OCI-LY3 (cell line): ENCODE measurements at regions not wholly inside any gene's neighbourhood (a gene's known extent, or its start where the extent isn't known, plus 50 kb on each side); places are given as distances from the start of the nearest gene placed in this dataset.

Experiments used
- H2AFZ ChIP-seq: fragments of 200-600, 300-600 bp; shearing (Covaris generic); 2 replicates; pipeline ENCODE4 v1.6.0; 2014; ENCODE audit warnings: antibody characterized with exemption, low read depth, low read length
- H3K27ac ChIP-seq: fragments of 200-600, 300-600 bp; sonication (generic); 2 replicates; pipeline ENCODE4 v1.5.1; 2014; ENCODE audit warnings: mild to moderate bottlenecking, low read length, moderate library complexity, mixed read lengths
- H3K27me3 ChIP-seq: fragments of 200-600, 300-600 bp; sonication (generic); 2 replicates; pipeline ENCODE4 v1.6.1; 2014; ENCODE audit warnings: low read depth, low read length, mixed read lengths
- H3K36me3 ChIP-seq: fragments of 200-600, 300-600 bp; sonication (generic); replicated peaks from 2 replicates; pipeline ENCODE3; 2014; ENCODE audit warnings: low read depth, low read length, mixed read lengths
- H3K4me1 ChIP-seq: fragments of 300-600, 200-600 bp; sonication (generic); 2 replicates; pipeline ENCODE4 v1.6.1; 2014; ENCODE audit warnings: low read length, mixed read lengths
- H3K4me2 ChIP-seq: fragments of 200-600, 300-600 bp; sonication (generic); 2 replicates; pipeline ENCODE4 v1.6.1; 2014; ENCODE audit warnings: low read length, mixed read lengths
- H3K4me3 ChIP-seq: fragments of 300-600, 200-600 bp; sonication (generic); 2 replicates; pipeline ENCODE4 v1.5.1; 2014; ENCODE audit warnings: antibody characterized with exemption, mild to moderate bottlenecking, low read length, moderate library complexity
- H3K79me2 ChIP-seq: fragments of 300-600, 200-600 bp; shearing (Covaris generic); 2 replicates; pipeline ENCODE4 v1.6.1; 2014; ENCODE audit warnings: mild to moderate bottlenecking, low read length, mixed read lengths
- H3K9ac ChIP-seq: fragments of 300-600, 200-600 bp; shearing (Covaris generic); 2 replicates; pipeline ENCODE4 v1.6.0; 2014; ENCODE audit warnings: mild to moderate bottlenecking, low read length, moderate library complexity
- H3K9me3 ChIP-seq: fragments of 200-600, 300-600 bp; shearing (Covaris generic); 2 replicates; pipeline ENCODE4 v1.6.1; 2014; ENCODE audit warnings: low read length, mixed read lengths; ENCODE audit not compliant: insufficient read depth
- H4K20me1 ChIP-seq: fragments of 200-600, 300-600 bp; sonication (generic); 2 replicates; pipeline ENCODE4 v1.6.1; 2016; ENCODE audit warnings: low read length, mixed read lengths; ENCODE audit not compliant: insufficient read depth
- CTCF ChIP-seq: fragments of 200-600, 300-600 bp; sonication (generic); IDR thresholded peaks from 2 replicates; pipeline ENCODE4 v1.5.1; 2014; ENCODE audit warnings: antibody characterized with exemption, low read length, low read depth
- EZH2phosphoT487 ChIP-seq: fragments of 200-600 bp; shearing (Covaris generic); IDR thresholded peaks from 2 replicates; pipeline ENCODE4 v1.6.1; 2018; ENCODE audit warnings: antibody characterized with exemption, mixed run types, low read depth

GRCh38 chr14:53227154-53227718 is 74.1 kb upstream of the DDHD1 start:
- TF ChIP-seq CTCF, result no peak
- TF ChIP-seq EZH2phosphoT487, result no peak
- Histone ChIP-seq H4K20me1 (no peaks in the 10 kb centered on the region), H3K9ac (no peak overlapping the region), H3K4me3 (no peak overlapping the region), H3K4me1 (no peaks in the 10 kb centered on the region), H2AFZ (no peak overlapping the region), H3K9me3 (0 out of 2 replicates have a peak, but pooled peaks cover 4% of the 10 kb centered on the region), H3K4me2 (no peak overlapping the region), H3K27me3 (no peaks in the 10 kb centered on the region), H3K36me3 (no peaks in the 10 kb centered on the region), H3K79me2 (no peaks in the 10 kb centered on the region), H3K27ac (no peak overlapping the region)

- no peaks in the 10 kb centered on the region for H3K79me2 ChIP-seq
- 0 out of 2 replicates have a peak, but pooled peaks cover 4% of the 10 kb centered on the region for H3K9me3 ChIP-seq
- no peaks in the 10 kb centered on the region for H3K27me3 ChIP-seq
- H3K36me3 ChIP-seq, result no peaks in the 10 kb centered on the region
- no peaks in the 10 kb centered on the region for H4K20me1 ChIP-seq
- no peak overlapping the region for H2AFZ ChIP-seq
- no peak overlapping the region for H3K9ac ChIP-seq
- H3K27ac ChIP-seq, result no peak overlapping the region
- no peak overlapping the region for H3K4me3 ChIP-seq
- no peaks in the 10 kb centered on the region for H3K4me1 ChIP-seq
- TF ChIP-seq CTCF (no peak), EZH2phosphoT487 (no peak)
- no peak overlapping the region for H3K4me2 ChIP-seq
These were observed 73.4 kb upstream of the DDHD1 start for GRCh38 chr14:53226553-53226952.

- Histone ChIP-seq H3K9ac (no peak overlapping the region), H3K4me3 (no peak overlapping the region), H3K9me3 (0 out of 2 replicates have a peak, but pooled peaks cover 4% of the 10 kb centered on the region), H3K36me3 (no peaks in the 10 kb centered on the region), H2AFZ (no peak overlapping the region), H3K4me2 (no peak overlapping the region), H4K20me1 (no peaks in the 10 kb centered on the region), H3K79me2 (no peaks in the 10 kb centered on the region), H3K27me3 (no peaks in the 10 kb centered on the region), H3K4me1 (no peaks in the 10 kb centered on the region), H3K27ac (no peak overlapping the region)
- TF ChIP-seq EZH2phosphoT487 (no peak), CTCF (no peak)
These were observed 67.8 kb upstream of the DDHD1 start for GRCh38 chr14:53220914-53221313.

- H3K79me2 ChIP-seq, result no peaks in the 10 kb centered on the region
- no peaks in the 10 kb centered on the region for H3K9me3 ChIP-seq
- H3K9ac ChIP-seq, result peak overlapping the region; percentile 71
- no peak overlapping the region for H3K27ac ChIP-seq
- TF ChIP-seq CTCF (no peak), EZH2phosphoT487 (no peak)
- peak overlapping the region; percentile 72 for H3K4me2 ChIP-seq
- no peaks in the 10 kb centered on the region for H3K36me3 ChIP-seq
- peak overlapping the region; percentile 92 for H2AFZ ChIP-seq
- no peaks in the 10 kb centered on the region for H4K20me1 ChIP-seq
- H3K27me3 ChIP-seq, result no peaks in the 10 kb centered on the region
- no peaks in the 10 kb centered on the region for H3K4me1 ChIP-seq
- H3K4me3 ChIP-seq, result peak overlapping the region; percentile 87
These were observed 65.0 kb upstream of the DDHD1 start for GRCh38 chr14:53218161-53218560.
